ENCODE measurements at regions not wholly inside any gene's neighbourhood (a gene's known extent, or its start where the extent isn't known, plus 50 kb on each side); places are given as distances from the start of the nearest gene placed in this dataset.

DNA sequence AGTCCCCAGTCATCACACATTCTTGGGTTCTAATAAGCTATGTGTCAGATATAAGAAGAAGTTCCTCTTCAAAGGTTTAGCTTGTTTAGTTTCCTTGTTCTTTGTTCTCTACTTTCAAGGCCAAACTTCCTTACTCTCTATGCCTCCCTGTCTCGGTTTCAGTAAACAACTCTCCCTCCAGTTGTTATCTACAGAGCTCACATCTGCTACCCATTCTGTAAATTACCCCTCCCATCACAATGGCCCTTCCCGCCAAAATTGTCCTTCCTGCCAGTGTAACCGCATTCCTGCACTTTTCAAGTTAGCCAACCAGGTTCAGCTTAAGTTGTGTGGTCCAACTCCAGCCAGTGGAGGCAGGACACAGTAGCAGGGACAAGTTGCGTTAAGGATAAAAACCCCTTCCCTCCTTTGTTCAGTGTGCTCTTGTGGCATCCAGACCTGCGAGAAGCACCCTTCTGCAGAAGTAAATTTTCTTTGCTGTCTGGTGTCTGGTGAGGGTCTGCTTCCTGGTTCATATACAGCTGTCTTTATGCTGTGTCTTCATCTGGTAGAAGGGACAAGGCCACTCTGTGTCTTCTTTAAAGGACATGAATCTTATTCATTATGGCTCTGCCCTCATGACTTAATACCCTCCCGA is 342.1 kb upstream of the GRM7 start (continued):
- TF ChIP-seq FOXA3 (CRISPR knock-in tag; conservative IDR thresholded peaks at IDR 0.05 in 1 of 2, IDR thresholded peaks at IDR 0.05 in 1 of 2), result peak; percentile 20 to 81; a peak in 2 of 4 replicates
- TF ChIP-seq TEAD2 (tag; IDR thresholded peaks at IDR 0.05), result peak; percentile 79
- TF ChIP-seq PTRF (tag; IDR thresholded peaks at IDR 0.05), result no peak; the same call in 1 of the 2 replicates
- TF ChIP-seq ZNF184 (CRISPR knock-in tag; IDR thresholded peaks at IDR 0.05), result no peak
- TF ChIP-seq, protein P1, sequence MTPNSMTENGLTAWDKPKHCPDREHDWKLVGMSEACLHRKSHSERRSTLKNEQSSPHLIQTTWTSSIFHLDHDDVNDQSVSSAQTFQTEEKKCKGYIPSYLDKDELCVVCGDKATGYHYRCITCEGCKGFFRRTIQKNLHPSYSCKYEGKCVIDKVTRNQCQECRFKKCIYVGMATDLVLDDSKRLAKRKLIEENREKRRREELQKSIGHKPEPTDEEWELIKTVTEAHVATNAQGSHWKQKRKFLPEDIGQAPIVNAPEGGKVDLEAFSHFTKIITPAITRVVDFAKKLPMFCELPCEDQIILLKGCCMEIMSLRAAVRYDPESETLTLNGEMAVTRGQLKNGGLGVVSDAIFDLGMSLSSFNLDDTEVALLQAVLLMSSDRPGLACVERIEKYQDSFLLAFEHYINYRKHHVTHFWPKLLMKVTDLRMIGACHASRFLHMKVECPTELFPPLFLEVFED (CRISPR knock-in tag; conservative IDR thresholded peaks at IDR 0.05), result 0 out of 2 replicates have a peak, but pooled peaks have one; percentile 24
- TF ChIP-seq SNIP1 (IDR thresholded peaks at IDR 0.05; ENCODE audit: low read depth), result no peak
- TF ChIP-seq ESRRA (IDR thresholded peaks at IDR 0.05; ENCODE audit: borderline replicate concordance, low read depth), result peak; percentile 77; the same call in 1 of the 2 replicates
- TF ChIP-seq, protein P2, sequence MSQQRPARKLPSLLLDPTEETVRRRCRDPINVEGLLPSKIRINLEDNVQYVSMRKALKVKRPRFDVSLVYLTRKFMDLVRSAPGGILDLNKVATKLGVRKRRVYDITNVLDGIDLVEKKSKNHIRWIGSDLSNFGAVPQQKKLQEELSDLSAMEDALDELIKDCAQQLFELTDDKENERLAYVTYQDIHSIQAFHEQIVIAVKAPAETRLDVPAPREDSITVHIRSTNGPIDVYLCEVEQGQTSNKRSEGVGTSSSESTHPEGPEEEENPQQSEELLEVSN (IDR thresholded peaks at IDR 0.05; ENCODE audit: borderline replicate concordance in 1 of 2, extremely low read depth in 1 of 2, insufficient read depth in 1 of 2, insufficient read length in 1 of 2, low read depth in 1 of 2, low read length in 1 of 2, poor library complexity in 1 of 2, severe bottlenecking in 1 of 2), result peak; percentile 72 to 93
- peak; percentile 58; the same call in 1 of the 2 replicates for TF ChIP-seq GATA2 (CRISPR knock-in tag; IDR thresholded peaks at IDR 0.05)
- peak; percentile 41; the same call in 1 of the 2 replicates for TF ChIP-seq ZFP30 (CRISPR knock-in tag; IDR thresholded peaks at IDR 0.05; ENCODE audit: borderline replicate concordance)
- TF ChIP-seq HDAC6 (IDR thresholded peaks at IDR 0.05; ENCODE audit: low read depth, low read length), result no peak
- peak; percentile 65; the same call in 1 of the 2 replicates for TF ChIP-seq EP300 (IDR thresholded peaks at IDR 0.05; ENCODE audit: low read length)
- TF ChIP-seq, protein P3, sequence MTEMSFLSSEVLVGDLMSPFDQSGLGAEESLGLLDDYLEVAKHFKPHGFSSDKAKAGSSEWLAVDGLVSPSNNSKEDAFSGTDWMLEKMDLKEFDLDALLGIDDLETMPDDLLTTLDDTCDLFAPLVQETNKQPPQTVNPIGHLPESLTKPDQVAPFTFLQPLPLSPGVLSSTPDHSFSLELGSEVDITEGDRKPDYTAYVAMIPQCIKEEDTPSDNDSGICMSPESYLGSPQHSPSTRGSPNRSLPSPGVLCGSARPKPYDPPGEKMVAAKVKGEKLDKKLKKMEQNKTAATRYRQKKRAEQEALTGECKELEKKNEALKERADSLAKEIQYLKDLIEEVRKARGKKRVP (CRISPR knock-in tag; IDR thresholded peaks at IDR 0.05), result no peak
- no peak for TF ChIP-seq ZNF695 (CRISPR knock-in tag; IDR thresholded peaks at IDR 0.05)
- TF ChIP-seq CAMTA2 (CRISPR knock-in tag; conservative IDR thresholded peaks at IDR 0.05), result no peak
- no peak for TF ChIP-seq HNRNPH1 (optimal IDR thresholded peaks at IDR 0.05; ENCODE audit: low read depth, low read length)
- TF ChIP-seq TBL1XR1 (IDR thresholded peaks at IDR 0.05; ENCODE audit: low read length in 2 of 2), result peak in 1 of 2 experiments; percentile 47; a peak in 2 of 4 replicates
- TF ChIP-seq, protein P4, sequence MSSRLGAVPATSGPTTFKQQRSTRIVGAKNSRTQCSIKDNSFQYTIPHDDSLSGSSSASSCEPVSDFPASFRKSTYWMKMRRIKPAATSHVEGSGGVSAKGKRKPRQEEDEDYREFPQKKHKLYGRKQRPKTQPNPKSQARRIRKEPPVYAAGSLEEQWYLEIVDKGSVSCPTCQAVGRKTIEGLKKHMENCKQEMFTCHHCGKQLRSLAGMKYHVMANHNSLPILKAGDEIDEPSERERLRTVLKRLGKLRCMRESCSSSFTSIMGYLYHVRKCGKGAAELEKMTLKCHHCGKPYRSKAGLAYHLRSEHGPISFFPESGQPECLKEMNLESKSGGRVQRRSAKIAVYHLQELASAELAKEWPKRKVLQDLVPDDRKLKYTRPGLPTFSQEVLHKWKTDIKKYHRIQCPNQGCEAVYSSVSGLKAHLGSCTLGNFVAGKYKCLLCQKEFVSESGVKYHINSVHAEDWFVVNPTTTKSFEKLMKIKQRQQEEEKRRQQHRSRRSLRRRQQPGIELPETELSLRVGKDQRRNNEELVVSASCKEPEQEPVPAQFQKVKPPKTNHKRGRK (tag; IDR thresholded peaks at IDR 0.05), result no peak
- TF ChIP-seq, protein P5, sequence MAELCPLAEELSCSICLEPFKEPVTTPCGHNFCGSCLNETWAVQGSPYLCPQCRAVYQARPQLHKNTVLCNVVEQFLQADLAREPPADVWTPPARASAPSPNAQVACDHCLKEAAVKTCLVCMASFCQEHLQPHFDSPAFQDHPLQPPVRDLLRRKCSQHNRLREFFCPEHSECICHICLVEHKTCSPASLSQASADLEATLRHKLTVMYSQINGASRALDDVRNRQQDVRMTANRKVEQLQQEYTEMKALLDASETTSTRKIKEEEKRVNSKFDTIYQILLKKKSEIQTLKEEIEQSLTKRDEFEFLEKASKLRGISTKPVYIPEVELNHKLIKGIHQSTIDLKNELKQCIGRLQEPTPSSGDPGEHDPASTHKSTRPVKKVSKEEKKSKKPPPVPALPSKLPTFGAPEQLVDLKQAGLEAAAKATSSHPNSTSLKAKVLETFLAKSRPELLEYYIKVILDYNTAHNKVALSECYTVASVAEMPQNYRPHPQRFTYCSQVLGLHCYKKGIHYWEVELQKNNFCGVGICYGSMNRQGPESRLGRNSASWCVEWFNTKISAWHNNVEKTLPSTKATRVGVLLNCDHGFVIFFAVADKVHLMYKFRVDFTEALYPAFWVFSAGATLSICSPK (IDR thresholded peaks at IDR 0.05; ENCODE audit: borderline replicate concordance), result no peak
- TF ChIP-seq HOXB6 (CRISPR knock-in tag; IDR thresholded peaks at IDR 0.05; ENCODE audit: borderline replicate concordance), result no peak
- TF ChIP-seq NR4A1 (CRISPR knock-in tag; IDR thresholded peaks at IDR 0.05), result no peak
- no peak for TF ChIP-seq NR4A1 (tag; IDR thresholded peaks at IDR 0.05)
